K562 (cell line): ENCODE measurements at regions not wholly inside any gene's neighbourhood (a gene's known extent, or its start where the extent isn't known, plus 50 kb on each side); places are given as distances from the start of the nearest gene placed in this dataset.

Source experiments
- ZNF318 ChIP-seq, 2 experiments: fragments of 450-650 bp; IDR thresholded peaks; 2 replicates each; pipeline ENCODE4 v1.6.1; 2016; ENCODE audit warnings: mild to moderate bottlenecking in 2 of 2, borderline replicate concordance in 1 of 2, low read depth in 1 of 2, moderate library complexity in 1 of 2

DNA sequence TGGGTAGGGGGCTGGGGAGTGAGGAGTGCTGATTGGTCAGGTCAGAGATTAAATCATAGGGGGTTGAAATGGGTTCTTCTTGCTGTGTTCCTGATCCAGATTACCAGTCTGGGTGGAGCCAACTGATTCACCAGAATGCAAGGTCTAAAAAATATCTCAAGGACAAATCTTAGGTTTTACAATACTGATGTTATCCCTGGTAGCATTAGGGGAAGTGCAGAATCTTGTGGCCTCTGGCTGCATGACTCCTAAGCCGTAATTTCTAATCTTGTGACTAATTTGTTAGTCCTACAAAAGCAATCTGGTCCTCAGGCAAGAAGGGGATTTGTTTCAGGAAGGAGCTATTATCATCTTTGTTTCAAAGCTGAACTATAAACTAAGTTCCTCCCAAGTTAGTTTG lies 289.2 kb upstream of the KYNU start (continued):
- no peak for TF ChIP-seq ZNF318 (IDR thresholded peaks at IDR 0.05; ENCODE audit: borderline replicate concordance in 1 of 2, low read depth in 1 of 2)
